Neural progenitor cell (in vitro differentiated cells): ENCODE measurements at regions not wholly inside any gene's neighbourhood (a gene's known extent, or its start where the extent isn't known, plus 50 kb on each side); places are given as distances from the start of the nearest gene placed in this dataset.
"Not testable (repeated sequence)": the region's sequence is repeated elsewhere in the genome, so short reads cannot be mapped to it uniquely, and the experiment has no call there.

Experiments
- DNase-seq: peaks from one replicate; pipeline ENCODE4 v3.0.0-alpha.2; 2016; ENCODE audit warnings: low spot score
- H2AFZ ChIP-seq: fragments of 200-600 bp; sonication (generic); replicated peaks from 2 replicates; pipeline ENCODE4 v1.6.1; 2016; ENCODE audit warnings: antibody characterized with exemption
- H3F3A ChIP-seq: fragments of 200-600 bp; sonication (generic); 2 replicates; pipeline ENCODE4 v1.6.1; 2016; ENCODE audit warnings: antibody characterized with exemption, low read depth
- H3K27ac ChIP-seq: fragments of 200-600 bp; sonication (generic); 2 replicates; pipeline ENCODE4 v1.5.1; 2016; ENCODE audit warnings: mild to moderate bottlenecking
- H3K27me3 ChIP-seq: fragments of 200-600 bp; sonication (generic); 2 replicates; pipeline ENCODE4 v1.6.1; 2016; ENCODE audit warnings: mild to moderate bottlenecking, moderate library complexity
- H3K36me3 ChIP-seq: fragments of 200-600 bp; sonication (generic); 2 replicates; pipeline ENCODE4 v1.5.1; 2016
- H3K4me1 ChIP-seq: fragments of 200-600 bp; sonication (generic); 2 replicates; pipeline ENCODE4 v1.6.1; 2016; ENCODE audit warnings: mixed run types
- H3K4me2 ChIP-seq: fragments of 200-600 bp; sonication (generic); 2 replicates; pipeline ENCODE4 v1.6.1; 2016
- H3K4me3 ChIP-seq: fragments of 200-600 bp; sonication (generic); 2 replicates; pipeline ENCODE4 v1.5.1; 2016
- H3K79me2 ChIP-seq: fragments of 200-600 bp; sonication (generic); 2 replicates; pipeline ENCODE4 v1.6.1; 2016; ENCODE audit warnings: low read depth
- H3K9ac ChIP-seq: fragments of 200-600 bp; sonication (generic); 2 replicates; pipeline ENCODE4 v1.6.1; 2016
- H3K9me3 ChIP-seq: fragments of 200-600 bp; sonication (generic); 2 replicates; pipeline ENCODE4 v1.5.1; 2016; ENCODE audit warnings: low read depth
- H4K20me1 ChIP-seq: fragments of 200-600 bp; sonication (generic); 2 replicates; pipeline ENCODE4 v1.6.1; 2016; ENCODE audit warnings: low read depth
- H3K27ac Mint-ChIP-seq: 3 replicates; pipeline ENCODE4 v1.8.0; 2021; ENCODE audit warnings: mixed read lengths
- H3K27me3 Mint-ChIP-seq: 2 replicates; pipeline ENCODE4 v1.8.0; 2022; ENCODE audit warnings: low read depth, mild to moderate bottlenecking, inconsistent platforms, moderate library complexity, mixed read lengths; ENCODE audit not compliant: insufficient read depth
- H3K36me3 Mint-ChIP-seq: 3 replicates; pipeline ENCODE4 v1.8.0; 2021; ENCODE audit warnings: mixed read lengths
- H3K4me1 Mint-ChIP-seq: 3 replicates; pipeline ENCODE4 v1.8.0; 2021; ENCODE audit warnings: mixed read lengths
- H3K4me3 Mint-ChIP-seq: 3 replicates; pipeline ENCODE4 v1.8.0; 2021; ENCODE audit warnings: mild to moderate bottlenecking, moderate library complexity, mixed read lengths
- H3K9me3 Mint-ChIP-seq: 3 replicates; pipeline ENCODE4 v1.8.0; 2020; ENCODE audit warnings: mixed read lengths
- EZH2 ChIP-seq: fragments of 200-600 bp; sonication (generic); IDR thresholded peaks from 2 replicates; pipeline ENCODE4 v1.6.1; 2017; ENCODE audit warnings: antibody characterized with exemption, mild to moderate bottlenecking, moderate library complexity
- EZH2phosphoT487 ChIP-seq: fragments of 200-600 bp; sonication (generic); IDR thresholded peaks from 2 replicates; pipeline ENCODE4 v1.6.1; 2017; ENCODE audit warnings: antibody characterized with exemption
- TF ChIP-seq, protein P1 (sequence below): fragments of 200-600 bp; sonication (generic); IDR thresholded peaks from 2 replicates; pipeline ENCODE4 v1.5.1; 2017; ENCODE audit warnings: antibody characterized with exemption, mild to moderate bottlenecking

DNA sequence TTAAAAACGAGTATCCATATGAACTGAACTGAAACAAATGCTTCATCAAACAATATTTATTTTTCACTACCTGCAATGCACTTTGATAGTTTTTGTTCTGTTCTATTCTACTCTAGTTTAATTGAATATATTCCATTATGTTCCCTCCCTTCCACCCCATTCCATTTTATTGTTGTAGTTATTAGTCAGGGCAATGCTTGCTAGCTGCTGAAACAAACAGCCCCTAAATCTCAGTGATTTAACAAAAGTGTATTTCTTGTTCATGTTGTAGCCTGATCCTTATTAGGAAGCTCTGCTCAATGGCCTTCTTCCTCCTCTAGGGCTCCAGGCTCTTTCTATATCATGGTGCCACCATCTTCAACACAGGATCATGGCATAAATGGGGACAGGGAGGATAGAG lies 122.3 kb upstream of the RAI2 start:
- Histone ChIP-seq H3K27me3 (no peaks in the 10 kb centered on the region), H3K27ac (no peak overlapping the region), H3K9me3 (no peaks in the 10 kb centered on the region), H4K20me1 (no peaks in the 10 kb centered on the region), H3F3A (no peaks in the 10 kb centered on the region), H2AFZ (no peak overlapping the region), H3K4me2 (no peak overlapping the region), H3K9ac (no peak overlapping the region), H3K79me2 (no peaks in the 10 kb centered on the region), H3K4me3 (no peak overlapping the region), H3K4me1 (no peaks in the 10 kb centered on the region), H3K36me3 (no peaks in the 10 kb centered on the region)
- Mint-ChIP-seq H3K4me1 (peaks cover 4% of the 10 kb centered on the region), H3K9me3 (peaks cover 7% of the 10 kb centered on the region), H3K27ac (no peak overlapping the region), H3K27me3 (peaks cover 4% of the 10 kb centered on the region), H3K36me3 (no peaks in the 10 kb centered on the region), H3K4me3 (no peak overlapping the region)
- no peak for DNase-seq
- TF ChIP-seq EZH2phosphoT487 = no peak

DNA sequence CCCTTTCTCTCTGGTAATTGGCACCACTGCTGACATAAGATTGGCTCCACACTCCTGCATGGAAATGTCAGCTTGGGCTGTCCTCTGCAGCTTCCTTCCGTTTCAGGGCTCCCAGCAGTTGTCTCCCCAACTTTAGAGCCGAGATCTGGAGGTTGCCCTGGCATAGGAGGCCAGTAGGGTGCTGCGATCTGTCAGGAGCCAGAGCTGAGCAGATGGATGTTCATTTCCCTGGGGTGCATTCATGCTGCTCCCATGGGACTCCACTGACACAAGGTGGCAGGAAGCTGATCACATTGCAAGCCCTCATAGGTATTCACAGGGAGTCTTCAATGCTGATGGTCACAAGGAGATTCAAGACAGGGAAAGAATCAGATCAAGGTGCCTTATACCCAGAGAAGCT lies 116.6 kb upstream of the RAI2 start:
- H3K4me1 Mint-ChIP-seq = no peaks in the 10 kb centered on the region
- Histone ChIP-seq H2AFZ (no peak overlapping the region), H3K9me3 (no peaks in the 10 kb centered on the region), H3K27me3 (no peaks in the 10 kb centered on the region), H3K9ac (no peak overlapping the region), H3K27ac (no peak overlapping the region), H4K20me1 (no peaks in the 10 kb centered on the region), H3K4me2 (no peak overlapping the region), H3K79me2 (no peaks in the 10 kb centered on the region), H3F3A (no peaks in the 10 kb centered on the region), H3K36me3 (no peaks in the 10 kb centered on the region), H3K4me1 (no peaks in the 10 kb centered on the region), H3K4me3 (no peak overlapping the region)
- H3K9me3 Mint-ChIP-seq = no peaks in the 10 kb centered on the region
- no peaks in the 10 kb centered on the region for H3K36me3 Mint-ChIP-seq
- no peak for TF ChIP-seq EZH2
- TF ChIP-seq, protein P1, sequence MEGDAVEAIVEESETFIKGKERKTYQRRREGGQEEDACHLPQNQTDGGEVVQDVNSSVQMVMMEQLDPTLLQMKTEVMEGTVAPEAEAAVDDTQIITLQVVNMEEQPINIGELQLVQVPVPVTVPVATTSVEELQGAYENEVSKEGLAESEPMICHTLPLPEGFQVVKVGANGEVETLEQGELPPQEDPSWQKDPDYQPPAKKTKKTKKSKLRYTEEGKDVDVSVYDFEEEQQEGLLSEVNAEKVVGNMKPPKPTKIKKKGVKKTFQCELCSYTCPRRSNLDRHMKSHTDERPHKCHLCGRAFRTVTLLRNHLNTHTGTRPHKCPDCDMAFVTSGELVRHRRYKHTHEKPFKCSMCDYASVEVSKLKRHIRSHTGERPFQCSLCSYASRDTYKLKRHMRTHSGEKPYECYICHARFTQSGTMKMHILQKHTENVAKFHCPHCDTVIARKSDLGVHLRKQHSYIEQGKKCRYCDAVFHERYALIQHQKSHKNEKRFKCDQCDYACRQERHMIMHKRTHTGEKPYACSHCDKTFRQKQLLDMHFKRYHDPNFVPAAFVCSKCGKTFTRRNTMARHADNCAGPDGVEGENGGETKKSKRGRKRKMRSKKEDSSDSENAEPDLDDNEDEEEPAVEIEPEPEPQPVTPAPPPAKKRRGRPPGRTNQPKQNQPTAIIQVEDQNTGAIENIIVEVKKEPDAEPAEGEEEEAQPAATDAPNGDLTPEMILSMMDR = no peak
- no peak for TF ChIP-seq EZH2phosphoT487
- no peak for DNase-seq
- H3K27me3 Mint-ChIP-seq = peaks cover 3% of the 10 kb centered on the region
- no peak overlapping the region for H3K27ac Mint-ChIP-seq
- no peak overlapping the region for H3K4me3 Mint-ChIP-seq

DNA sequence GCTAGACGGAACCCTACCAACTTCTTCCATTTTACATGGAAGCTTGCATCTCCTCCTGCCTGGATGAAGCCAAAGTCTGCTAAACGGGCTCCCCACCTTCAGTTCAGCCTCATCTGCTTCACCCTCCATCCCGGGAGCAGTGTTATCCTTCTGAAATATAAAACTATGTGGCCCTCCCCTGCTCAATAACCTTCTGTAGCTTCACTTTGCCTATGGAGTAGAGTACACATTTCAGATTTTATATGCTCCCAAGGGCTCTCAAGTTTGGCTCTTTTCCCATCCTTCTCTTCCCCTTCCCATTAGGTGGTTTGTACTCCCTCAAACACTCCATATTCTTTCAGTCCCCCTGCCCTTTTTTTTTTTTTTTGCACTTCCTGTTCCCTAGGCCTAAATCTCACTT lies 115.9 kb upstream of the RAI2 start:
- no peak overlapping the region for H3K4me2 ChIP-seq
- no peaks in the 10 kb centered on the region for H3K79me2 ChIP-seq
- Mint-ChIP-seq H3K4me1 (no peaks in the 10 kb centered on the region), H3K4me3 (no peak overlapping the region), H3K27ac (no peak overlapping the region), H3K36me3 (peaks cover 1% of the 10 kb centered on the region), H3K27me3 (peaks cover 3% of the 10 kb centered on the region), H3K9me3 (no peaks in the 10 kb centered on the region)
- no peaks in the 10 kb centered on the region for H3K9me3 ChIP-seq
- no peak overlapping the region for H3K27ac ChIP-seq
- TF ChIP-seq, protein P1 = no peak
- no peak for TF ChIP-seq EZH2
- no peak for TF ChIP-seq EZH2phosphoT487
- H3K9ac ChIP-seq = no peak overlapping the region
- no peak overlapping the region for H2AFZ ChIP-seq
- no peaks in the 10 kb centered on the region for H3K27me3 ChIP-seq
- no peaks in the 10 kb centered on the region for H3K4me1 ChIP-seq
- H4K20me1 ChIP-seq = no peaks in the 10 kb centered on the region
- no peaks in the 10 kb centered on the region for H3F3A ChIP-seq
- no peak overlapping the region for H3K4me3 ChIP-seq
- H3K36me3 ChIP-seq = no peaks in the 10 kb centered on the region
- DNase-seq = no peak

DNA sequence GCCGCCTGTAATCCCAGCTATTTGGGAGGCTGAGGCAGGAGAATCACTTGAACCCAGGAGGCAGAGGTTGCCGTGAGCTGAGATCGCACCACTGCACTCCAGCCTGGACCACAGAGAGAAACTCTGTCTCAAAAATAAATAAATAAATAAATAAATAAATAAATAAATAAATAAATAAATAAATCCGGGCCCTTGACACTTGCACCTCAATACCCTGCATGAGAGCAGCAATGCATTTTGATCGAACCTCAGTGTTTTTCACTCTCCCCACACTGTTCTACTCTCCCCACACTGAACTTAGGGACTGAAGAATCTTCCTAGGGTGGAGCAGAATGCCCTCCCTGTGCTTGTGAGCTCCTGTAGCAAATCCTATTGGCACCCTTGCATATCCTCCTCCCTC lies 114.3 kb upstream of the RAI2 start:
- not testable (repeated sequence) for H3K27ac Mint-ChIP-seq, H4K20me1 ChIP-seq, H3K27me3 Mint-ChIP-seq, H3K4me3 Mint-ChIP-seq, H3K9ac ChIP-seq, H3K4me2 ChIP-seq, DNase-seq, H3K4me1 Mint-ChIP-seq, H3K9me3 Mint-ChIP-seq, H2AFZ ChIP-seq, H3K27me3 ChIP-seq, H3K4me3 ChIP-seq, H3K9me3 ChIP-seq, H3F3A ChIP-seq, H3K4me1 ChIP-seq, H3K36me3 ChIP-seq, H3K36me3 Mint-ChIP-seq, H3K79me2 ChIP-seq, H3K27ac ChIP-seq
